ENCODE measurements at regions not wholly inside any gene's neighbourhood (a gene's known extent, or its start where the extent isn't known, plus 50 kb on each side); places are given as distances from the start of the nearest gene placed in this dataset.

- ChIA-PET POLR2A (no interaction called here), CTCF (interaction anchor here (1.0 to 1.7 kb wide), 3 partner anchors 32 to 242 kb away, joined by 3 to 5 read pairs (median 4); no protein-coding TSS in a partner anchor)
- H3K4me2 ChIP-seq = no peak overlapping the region
- H4K20me1 ChIP-seq (ENCODE audit: insufficient read depth) = no peaks in the 10 kb centered on the region
- no peaks in the 10 kb centered on the region for H3K9me3 ChIP-seq
- no peak overlapping the region for H3K27ac ChIP-seq (ENCODE audit: low read depth in 2 of 2, low read length in 1 of 2)
- H3F3A ChIP-seq (replicated peaks; ENCODE audit: insufficient read depth) = no peaks in the 10 kb centered on the region
- H3K27me3 ChIP-seq (ENCODE audit: insufficient read depth) = no peaks in the 10 kb centered on the region; the same call in 1 of the 2 replicates
- H3K9me2 ChIP-seq = no peaks in the 10 kb centered on the region
- no peak overlapping the region for H3K9ac ChIP-seq
- no peaks in the 10 kb centered on the region for H3K79me2 ChIP-seq (ENCODE audit: insufficient read depth)
- no peaks in the 10 kb centered on the region; a peak in 1 of 4 replicates for H3K4me1 ChIP-seq (ENCODE audit: control insufficient read depth in 1 of 2, insufficient read depth in 2 of 2, low read depth in 1 of 2, low read length in 1 of 2)
- no peak for DNase-seq
- H3K4me3 ChIP-seq (ENCODE audit: low read depth in 2 of 2, low read length in 1 of 2) = no peak overlapping the region
- no peaks in the 10 kb centered on the region for H3K36me3 ChIP-seq (replicated peaks in 1 of 2; ENCODE audit: control insufficient read depth in 1 of 2, insufficient read depth in 2 of 2, low read length in 1 of 2)
- TF ChIP-seq FOXM1 (IDR thresholded peaks at IDR 0.05; ENCODE audit: low read depth) = no peak
- TF ChIP-seq RFX5 (IDR thresholded peaks at IDR 0.05; ENCODE audit: low read length) = no peak
- TF ChIP-seq RAD21 (IDR thresholded peaks at IDR 0.05; ENCODE audit: low read length) = no peak
- TF ChIP-seq EZH2phosphoT487 (IDR thresholded peaks at IDR 0.05; ENCODE audit: borderline replicate concordance, low read depth) = no peak
- no peak for TF ChIP-seq ZBTB33 (IDR thresholded peaks at IDR 0.05; ENCODE audit: borderline replicate concordance, low read depth)
- TF ChIP-seq NFIC (IDR thresholded peaks at IDR 0.05; ENCODE audit: borderline replicate concordance) = no peak
- no peak for TF ChIP-seq ELF1 (IDR thresholded peaks at IDR 0.05)
- TF ChIP-seq FOXJ3 (CRISPR knock-in tag; IDR thresholded peaks at IDR 0.05) = no peak
- TF ChIP-seq POLR2AphosphoS5 (IDR thresholded peaks at IDR 0.05; ENCODE audit: low read depth, low read length) = no peak
- TF ChIP-seq FOSL2 (IDR thresholded peaks at IDR 0.05; ENCODE audit: borderline replicate concordance, low read depth) = no peak
- TF ChIP-seq GABPA (IDR thresholded peaks at IDR 0.05; ENCODE audit: low read depth) = no peak
- no peak for TF ChIP-seq CTCF (IDR thresholded peaks at IDR 0.05)
- no peak for TF ChIP-seq TEAD4 (IDR thresholded peaks at IDR 0.05; ENCODE audit: borderline replicate concordance, insufficient read depth)
- 51% methylated on average over 2 of the region's 2 CpGs for WGBS (ENCODE audit: low lambda C conversion rate)
- H2AFZ ChIP-seq (ENCODE audit: low read depth) = no peak overlapping the region
Observed at GRCh38 chr3:25889525-25889917, 99.6 kb downstream of the OXSM start.

GRCh38 chr3:25894101-25894500 is 104.2 kb downstream of the OXSM start:
- H3K4me2 ChIP-seq = no peak overlapping the region
- no peaks in the 10 kb centered on the region; a peak in 1 of 4 replicates for H3K4me1 ChIP-seq (ENCODE audit: control insufficient read depth in 1 of 2, insufficient read depth in 2 of 2, low read depth in 1 of 2, low read length in 1 of 2)
- TF ChIP-seq MEF2A (IDR thresholded peaks at IDR 0.05; ENCODE audit: borderline replicate concordance, low read depth) = no peak
- no peak for TF ChIP-seq FOXM1 (IDR thresholded peaks at IDR 0.05; ENCODE audit: low read depth)
- no peak for TF ChIP-seq ZBTB33 (IDR thresholded peaks at IDR 0.05; ENCODE audit: borderline replicate concordance, low read depth)
- no peak for TF ChIP-seq NRF1 (IDR thresholded peaks at IDR 0.05; ENCODE audit: low read depth, low read length)
- H3F3A ChIP-seq (replicated peaks; ENCODE audit: insufficient read depth) = no peaks in the 10 kb centered on the region
- no peak overlapping the region for H3K27ac ChIP-seq (ENCODE audit: low read depth in 2 of 2, low read length in 1 of 2)
- WGBS (ENCODE audit: low lambda C conversion rate) = 29% methylated on average over 3 of the region's 3 CpGs
- H3K9me2 ChIP-seq = no peaks in the 10 kb centered on the region
- H3K4me3 ChIP-seq (ENCODE audit: low read depth in 2 of 2, low read length in 1 of 2) = no peak overlapping the region
- CTCF ChIA-PET = interaction anchor here (1.5 kb wide), 1 partner anchor 31 kb away, joined by 4 read pairs; no protein-coding TSS in a partner anchor
- POLR2A ChIA-PET = no interaction called here
- H3K9ac ChIP-seq = no peak overlapping the region
- no peaks in the 10 kb centered on the region for H3K27me3 ChIP-seq (ENCODE audit: insufficient read depth)
- H2AFZ ChIP-seq (ENCODE audit: low read depth) = no peak overlapping the region
- no peaks in the 10 kb centered on the region for H3K36me3 ChIP-seq (replicated peaks in 1 of 2; ENCODE audit: control insufficient read depth in 1 of 2, insufficient read depth in 2 of 2, low read length in 1 of 2)
- no peaks in the 10 kb centered on the region for H3K9me3 ChIP-seq
- no peaks in the 10 kb centered on the region for H4K20me1 ChIP-seq (ENCODE audit: insufficient read depth)
- no peak for DNase-seq
- no peaks in the 10 kb centered on the region for H3K79me2 ChIP-seq (ENCODE audit: insufficient read depth)

Data from SK-N-SH (cell line).